H9 (cell line): ENCODE measurements at regions not wholly inside any gene's neighbourhood (a gene's known extent, or its start where the extent isn't known, plus 50 kb on each side); places are given as distances from the start of the nearest gene placed in this dataset.

Experiments
- DNase-seq: peaks from one replicate; pipeline ENCODE4 v3.0.0-alpha.2; 2017
- H2AFZ ChIP-seq: one replicate; pipeline ENCODE4 v1.6.1; 2013; ENCODE audit warnings: mild to moderate bottlenecking, low read length, control low read depth, moderate library complexity
- H2AK5ac ChIP-seq: 2 replicates; pipeline ENCODE4 v1.6.1; 2013; ENCODE audit warnings: low read length, control low read depth, mixed read lengths; ENCODE audit not compliant: insufficient read length
- H2BK120ac ChIP-seq: one replicate; pipeline ENCODE4 v1.6.1; 2013; ENCODE audit warnings: low read depth, mild to moderate bottlenecking, low read length, control low read depth, inconsistent platforms; ENCODE audit not compliant: poor library complexity, severe bottlenecking
- H2BK12ac ChIP-seq: 2 replicates; pipeline ENCODE4 v1.6.1; 2013; ENCODE audit warnings: low read length, control low read depth, mixed read lengths, low read depth; ENCODE audit not compliant: insufficient read length
- H2BK15ac ChIP-seq: 2 replicates; pipeline ENCODE4 v1.6.1; 2013; ENCODE audit warnings: low read depth, low read length, control low read depth
- H2BK20ac ChIP-seq: one replicate; pipeline ENCODE4 v1.6.1; 2013; ENCODE audit warnings: low read depth, mild to moderate bottlenecking, low read length, control low read depth, inconsistent platforms; ENCODE audit not compliant: poor library complexity, severe bottlenecking
- H2BK5ac ChIP-seq: 2 replicates; pipeline ENCODE4 v1.6.1; 2013; ENCODE audit warnings: low read length, control low read depth, mixed read lengths; ENCODE audit not compliant: insufficient read length
- H3K14ac ChIP-seq: 2 replicates; pipeline ENCODE4 v1.6.1; 2013; ENCODE audit warnings: low read length, control low read depth; ENCODE audit not compliant: insufficient read depth
- H3K18ac ChIP-seq: 2 replicates; pipeline ENCODE4 v1.6.1; 2013; ENCODE audit warnings: low read depth, mild to moderate bottlenecking, mixed read lengths, low read length, control low read depth; ENCODE audit not compliant: insufficient read length
- H3K23ac ChIP-seq: 2 replicates; pipeline ENCODE4 v1.6.1; 2013; ENCODE audit warnings: low read length, control low read depth, mixed read lengths, low read depth; ENCODE audit not compliant: insufficient read length
- H3K23me2 ChIP-seq: 2 replicates; pipeline ENCODE4 v1.6.1; 2013; ENCODE audit warnings: low read depth, mild to moderate bottlenecking, mixed read lengths, low read length, control low read depth; ENCODE audit not compliant: insufficient read length, poor library complexity, severe bottlenecking
- H3K27ac ChIP-seq: 2 replicates; pipeline ENCODE4 v1.5.1; 2013; ENCODE audit warnings: low read length, control low read depth, mixed read lengths, low read depth; ENCODE audit not compliant: insufficient read length
- H3K27me3 ChIP-seq: 2 replicates; pipeline ENCODE4 v1.6.1; 2013; ENCODE audit warnings: low read length, control low read depth, inconsistent platforms; ENCODE audit not compliant: insufficient read depth
- H3K4ac ChIP-seq: 2 replicates; pipeline ENCODE4 v1.6.1; 2013; ENCODE audit warnings: low read depth, mild to moderate bottlenecking, control low read depth, inconsistent platforms, low read length, moderate library complexity
- H3K4me1 ChIP-seq: 2 replicates; pipeline ENCODE4 v1.6.1; 2013; ENCODE audit warnings: low read length, control low read depth, inconsistent platforms; ENCODE audit not compliant: insufficient read depth
- H3K4me2 ChIP-seq: 2 replicates; pipeline ENCODE4 v1.6.1; 2013; ENCODE audit warnings: low read length, control low read depth, mixed read lengths; ENCODE audit not compliant: insufficient read length, insufficient read depth
- H3K56ac ChIP-seq: 2 replicates; pipeline ENCODE4 v1.6.1; 2013; ENCODE audit warnings: low read depth, mild to moderate bottlenecking, mixed read lengths, low read length, control low read depth; ENCODE audit not compliant: insufficient read length
- H3K79me1 ChIP-seq: 2 replicates; pipeline ENCODE4 v1.6.1; 2013; ENCODE audit warnings: low read depth, mild to moderate bottlenecking, moderate library complexity, low read length, control low read depth, inconsistent platforms; ENCODE audit not compliant: insufficient read depth, poor library complexity, severe bottlenecking
- H3K79me2 ChIP-seq: 2 replicates; pipeline ENCODE4 v1.6.1; 2013; ENCODE audit warnings: low read length, control low read depth, inconsistent platforms; ENCODE audit not compliant: insufficient read depth
- H3K9ac ChIP-seq: 2 replicates; pipeline ENCODE4 v1.6.1; 2013; ENCODE audit warnings: low read length, control low read depth, mixed read lengths; ENCODE audit not compliant: insufficient read length; ENCODE audit errors: extremely low read depth
- H3K9me3 ChIP-seq: one replicate; pipeline ENCODE4 v1.6.1; 2013; ENCODE audit warnings: low read depth, low read length, inconsistent platforms; ENCODE audit not compliant: control insufficient read depth
- H3T11ph ChIP-seq: one replicate; pipeline ENCODE4 v1.6.1; 2013; ENCODE audit warnings: mild to moderate bottlenecking, low read length, control low read depth, inconsistent platforms
- H4K20me1 ChIP-seq: one replicate; pipeline ENCODE4 v1.6.1; 2013; ENCODE audit not compliant: control insufficient read depth, insufficient read length, insufficient read depth
- H4K5ac ChIP-seq: 2 replicates; pipeline ENCODE4 v1.6.1; 2013; ENCODE audit warnings: low read depth, mild to moderate bottlenecking, mixed read lengths, low read length, control low read depth; ENCODE audit not compliant: insufficient read length
- H4K8ac ChIP-seq: replicated peaks from 2 replicates; pipeline ENCODE4 v1.6.1; 2013; ENCODE audit warnings: low read length, control low read depth, mixed read lengths, low read depth; ENCODE audit not compliant: insufficient read length
- H4K91ac ChIP-seq: 2 replicates; pipeline ENCODE4 v1.6.1; 2013; ENCODE audit warnings: low read depth, mild to moderate bottlenecking, moderate library complexity, mixed read lengths, low read length, control low read depth; ENCODE audit not compliant: insufficient read length
- H3K27ac Mint-ChIP-seq, 3 experiments: 2 replicates in 2 of 3; 3 replicates in 1 of 3; pipeline ENCODE4 v1.8.0; 2020 to 2021; ENCODE audit warnings: mixed read lengths in 3 of 3, mild to moderate bottlenecking in 1 of 3, moderate library complexity in 1 of 3
- H3K27me3 Mint-ChIP-seq: 2 replicates; pipeline ENCODE4 v1.8.0; 2021; ENCODE audit warnings: low read depth, mild to moderate bottlenecking, moderate library complexity, mixed read lengths
- H3K36me3 Mint-ChIP-seq, 3 experiments: 2 replicates in 2 of 3; 3 replicates in 1 of 3; pipeline ENCODE4 v1.8.0; 2020 to 2021; ENCODE audit warnings: low read depth in 3 of 3, mixed read lengths in 3 of 3; ENCODE audit not compliant: insufficient read depth in 1 of 3
- H3K4me1 Mint-ChIP-seq, 2 experiments: 2 replicates each; pipeline ENCODE4 v1.8.0; 2020; ENCODE audit warnings: mixed read lengths in 2 of 2
- H3K4me3 Mint-ChIP-seq, 2 experiments: 2 replicates in 1 of 2; 3 replicates in 1 of 2; pipeline ENCODE4 v1.8.0; 2020 to 2021; ENCODE audit warnings: mild to moderate bottlenecking in 2 of 2, mixed read lengths in 2 of 2, moderate library complexity in 1 of 2
- H3K9me3 Mint-ChIP-seq, 2 experiments: 2 replicates in 1 of 2; 3 replicates in 1 of 2; pipeline ENCODE4 v1.8.0; 2020; ENCODE audit warnings: mild to moderate bottlenecking in 2 of 2, mixed read lengths in 2 of 2, moderate library complexity in 1 of 2
- WGBS: extraction: QIAGEN DNeasy Blood & Tissue Kit; methylation state at CpG from one replicate; pipeline ENCODE4 v1.1.7; 2013; ENCODE audit warnings: missing lambda C conversion rate, low lambda C conversion rate, mixed read lengths; ENCODE audit not compliant: insufficient read length; ENCODE audit errors: extremely low coverage; 5-methylcytosine and 5-hydroxymethylcytosine counted together
- TF ChIP-seq, protein P1 (sequence below): fragments of 200-600 bp; sonication (generic); conservative IDR thresholded peaks from 3 replicates; pipeline ENCODE4 v1.8.0; 2021; ENCODE audit warnings: antibody characterized with exemption, mild to moderate bottlenecking

GRCh38 chr3:147813256-147813655 lies 404.1 kb downstream of the ZIC1 start:
- Histone ChIP-seq H3K9ac (no peak overlapping the region), H3K4ac (no peak overlapping the region), H2AK5ac (no peak overlapping the region), H3K18ac (no peak overlapping the region), H2BK15ac (no peak overlapping the region), H3K79me2 (no peaks in the 10 kb centered on the region), H3K4me1 (no peaks in the 10 kb centered on the region), H4K8ac (no peak overlapping the region), H2BK12ac (no peak overlapping the region), H3K27ac (no peak overlapping the region), H3K9me3 (no peaks in the 10 kb centered on the region), H3T11ph (no peak overlapping the region), H4K91ac (no peak overlapping the region), H3K79me1 (no peaks in the 10 kb centered on the region), H3K14ac (no peak overlapping the region), H2BK20ac (no peak overlapping the region), H4K5ac (no peak overlapping the region), H3K56ac (no peak overlapping the region), H2BK5ac (no peak overlapping the region), H4K20me1 (no peaks in the 10 kb centered on the region), H3K23me2 (no peaks in the 10 kb centered on the region), H3K4me2 (no peak overlapping the region), H2BK120ac (no peak overlapping the region), H3K23ac (no peak overlapping the region), H2AFZ (no peak overlapping the region), H3K27me3 (no peaks in the 10 kb centered on the region; the same call in 1 of the 2 replicates)
- H3K9me3 Mint-ChIP-seq: no peaks in the 10 kb centered on the region
- H3K27ac Mint-ChIP-seq: peak overlapping the region in 1 of 3 experiments; percentile 63; a peak in 3 of 7 replicates
- TF ChIP-seq, protein P1, sequence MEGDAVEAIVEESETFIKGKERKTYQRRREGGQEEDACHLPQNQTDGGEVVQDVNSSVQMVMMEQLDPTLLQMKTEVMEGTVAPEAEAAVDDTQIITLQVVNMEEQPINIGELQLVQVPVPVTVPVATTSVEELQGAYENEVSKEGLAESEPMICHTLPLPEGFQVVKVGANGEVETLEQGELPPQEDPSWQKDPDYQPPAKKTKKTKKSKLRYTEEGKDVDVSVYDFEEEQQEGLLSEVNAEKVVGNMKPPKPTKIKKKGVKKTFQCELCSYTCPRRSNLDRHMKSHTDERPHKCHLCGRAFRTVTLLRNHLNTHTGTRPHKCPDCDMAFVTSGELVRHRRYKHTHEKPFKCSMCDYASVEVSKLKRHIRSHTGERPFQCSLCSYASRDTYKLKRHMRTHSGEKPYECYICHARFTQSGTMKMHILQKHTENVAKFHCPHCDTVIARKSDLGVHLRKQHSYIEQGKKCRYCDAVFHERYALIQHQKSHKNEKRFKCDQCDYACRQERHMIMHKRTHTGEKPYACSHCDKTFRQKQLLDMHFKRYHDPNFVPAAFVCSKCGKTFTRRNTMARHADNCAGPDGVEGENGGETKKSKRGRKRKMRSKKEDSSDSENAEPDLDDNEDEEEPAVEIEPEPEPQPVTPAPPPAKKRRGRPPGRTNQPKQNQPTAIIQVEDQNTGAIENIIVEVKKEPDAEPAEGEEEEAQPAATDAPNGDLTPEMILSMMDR: no peak
- no peak overlapping the region for H3K4me3 Mint-ChIP-seq
- no peaks in the 10 kb centered on the region for H3K36me3 Mint-ChIP-seq
- H3K27me3 Mint-ChIP-seq: no peaks in the 10 kb centered on the region
- peaks cover 0 to 5% of the 10 kb centered on the region in 2 experiments; a peak in 1 of 4 replicates for H3K4me1 Mint-ChIP-seq
- DNase-seq: no peak
- WGBS: no CpG with 5 or more reads among the region's 4 CpGs
